ENCODE measurements at regions not wholly inside any gene's neighbourhood (a gene's known extent, or its start where the extent isn't known, plus 50 kb on each side); places are given as distances from the start of the nearest gene placed in this dataset.

DNA sequence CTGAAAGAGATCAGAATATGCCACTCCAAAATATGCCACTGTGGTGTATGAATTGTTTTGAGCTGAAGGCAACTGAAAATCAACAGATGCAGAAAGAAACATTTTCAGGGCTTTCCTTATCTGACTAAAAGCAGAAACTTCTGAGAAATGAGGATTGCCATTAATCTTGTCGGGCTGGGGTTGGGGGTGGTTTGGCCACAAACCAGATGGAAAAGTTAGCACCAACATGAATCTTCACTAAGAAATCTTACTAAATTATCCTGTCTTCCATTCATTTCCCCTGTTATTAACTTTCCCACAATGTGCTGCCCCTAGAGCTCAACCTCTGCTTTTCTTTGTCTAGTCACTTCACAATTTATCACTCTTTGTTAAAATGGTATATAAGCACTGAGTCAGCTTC is 229.9 kb upstream of the GADL1 start:
- Histone ChIP-seq H3K4me3 (no peak overlapping the region), H3K27ac (no peak overlapping the region), H3K9me3 (peaks cover 0 to 5% (median 0%) of the 10 kb centered on the region in 3 donors), H3K27me3 (no peaks in the 10 kb centered on the region), H3K4me1 (no peaks in the 10 kb centered on the region), H3K36me3 (no peaks in the 10 kb centered on the region)
- DNase-seq = no peak
- TF ChIP-seq, protein P1, sequence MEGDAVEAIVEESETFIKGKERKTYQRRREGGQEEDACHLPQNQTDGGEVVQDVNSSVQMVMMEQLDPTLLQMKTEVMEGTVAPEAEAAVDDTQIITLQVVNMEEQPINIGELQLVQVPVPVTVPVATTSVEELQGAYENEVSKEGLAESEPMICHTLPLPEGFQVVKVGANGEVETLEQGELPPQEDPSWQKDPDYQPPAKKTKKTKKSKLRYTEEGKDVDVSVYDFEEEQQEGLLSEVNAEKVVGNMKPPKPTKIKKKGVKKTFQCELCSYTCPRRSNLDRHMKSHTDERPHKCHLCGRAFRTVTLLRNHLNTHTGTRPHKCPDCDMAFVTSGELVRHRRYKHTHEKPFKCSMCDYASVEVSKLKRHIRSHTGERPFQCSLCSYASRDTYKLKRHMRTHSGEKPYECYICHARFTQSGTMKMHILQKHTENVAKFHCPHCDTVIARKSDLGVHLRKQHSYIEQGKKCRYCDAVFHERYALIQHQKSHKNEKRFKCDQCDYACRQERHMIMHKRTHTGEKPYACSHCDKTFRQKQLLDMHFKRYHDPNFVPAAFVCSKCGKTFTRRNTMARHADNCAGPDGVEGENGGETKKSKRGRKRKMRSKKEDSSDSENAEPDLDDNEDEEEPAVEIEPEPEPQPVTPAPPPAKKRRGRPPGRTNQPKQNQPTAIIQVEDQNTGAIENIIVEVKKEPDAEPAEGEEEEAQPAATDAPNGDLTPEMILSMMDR (IDR thresholded peaks at IDR 0.05) = no peak
- no peak for TF ChIP-seq POLR2A (IDR thresholded peaks at IDR 0.05)
- intact Hi-C loops (cut with DNase I) = no loop called here
- 77 to 80% methylated on average over 1 of the region's 1 CpG for WGBS, 2 donors

DNA sequence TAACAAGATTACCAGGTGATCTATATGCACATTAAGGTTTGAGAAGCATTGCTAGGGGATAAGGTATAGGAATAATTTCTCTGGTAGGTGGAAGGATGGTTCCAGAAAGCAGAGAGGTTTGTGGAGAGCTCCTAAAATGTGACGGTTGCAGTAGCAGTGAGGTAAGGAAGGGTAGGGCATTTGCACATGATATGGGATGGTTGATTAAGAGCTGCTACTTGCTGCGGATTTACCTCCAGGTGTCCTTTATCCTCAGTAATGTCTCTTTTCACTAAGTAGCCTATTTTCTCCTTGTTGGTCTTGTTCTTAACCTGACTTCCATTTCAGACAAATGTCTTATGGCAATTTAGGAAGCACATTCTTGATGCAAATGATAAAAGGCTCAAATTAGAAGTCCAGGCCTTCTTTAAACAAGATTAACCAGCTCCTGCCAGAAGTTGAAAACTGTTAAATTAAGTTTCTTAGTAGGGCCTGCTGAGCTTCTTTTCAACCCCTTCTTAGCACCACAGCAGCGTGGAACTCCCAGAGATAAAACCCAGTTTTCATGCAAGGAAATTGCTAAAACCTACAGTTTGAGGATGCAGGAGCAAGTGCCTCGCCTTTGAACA is 231.1 kb upstream of the GADL1 start:
- peaks cover 0 to 5% (median 0%) of the 10 kb centered on the region in 3 donors for H3K9me3 ChIP-seq
- TF ChIP-seq, protein P1 (IDR thresholded peaks at IDR 0.05) = no peak
- no peak for TF ChIP-seq POLR2A (IDR thresholded peaks at IDR 0.05)
- no peak overlapping the region for H3K27ac ChIP-seq
- H3K36me3 ChIP-seq = no peaks in the 10 kb centered on the region
- no peak overlapping the region for H3K4me3 ChIP-seq
- intact Hi-C loops (cut with DNase I) = no loop called here
- H3K27me3 ChIP-seq = no peaks in the 10 kb centered on the region
- no peak for DNase-seq
- H3K4me1 ChIP-seq = no peaks in the 10 kb centered on the region
- 87 to 91% methylated on average over 3 to 4 of the region's 4 CpGs for WGBS, 2 donors

DNA sequence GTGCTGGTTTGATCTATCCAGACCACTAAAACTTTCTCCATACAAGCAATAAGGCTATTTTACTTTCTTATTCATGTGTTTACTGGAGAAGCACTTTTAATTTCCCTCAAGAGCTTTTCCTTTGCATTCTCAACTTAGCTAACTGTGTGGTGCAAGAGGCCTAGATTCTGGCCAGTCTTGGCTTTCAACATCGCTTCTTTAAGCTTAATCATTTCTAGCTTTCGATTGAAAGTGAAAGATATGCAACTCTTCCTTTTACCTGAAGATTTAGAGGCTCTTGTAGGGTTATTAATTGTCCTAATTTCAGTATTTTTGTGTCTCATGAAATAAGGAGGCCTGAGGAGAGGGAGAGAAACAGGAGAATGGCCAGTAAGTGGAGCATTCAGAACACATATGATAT is 234.8 kb upstream of the GADL1 start:
- Histone ChIP-seq H3K4me3 (no peak overlapping the region), H3K36me3 (no peaks in the 10 kb centered on the region), H3K4me1 (no peaks in the 10 kb centered on the region), H3K27ac (no peak overlapping the region), H3K9me3 (peaks cover 0 to 3% (median 0%) of the 10 kb centered on the region in 3 donors), H3K27me3 (no peaks in the 10 kb centered on the region)
- TF ChIP-seq, protein P1 (IDR thresholded peaks at IDR 0.05) = no peak
- TF ChIP-seq POLR2A (IDR thresholded peaks at IDR 0.05) = no peak
- intact Hi-C loops (cut with DNase I) = no loop called here
- WGBS, 2 donors = 84 to 93% methylated on average over 2 of the region's 2 CpGs
- no peak for DNase-seq

DNA sequence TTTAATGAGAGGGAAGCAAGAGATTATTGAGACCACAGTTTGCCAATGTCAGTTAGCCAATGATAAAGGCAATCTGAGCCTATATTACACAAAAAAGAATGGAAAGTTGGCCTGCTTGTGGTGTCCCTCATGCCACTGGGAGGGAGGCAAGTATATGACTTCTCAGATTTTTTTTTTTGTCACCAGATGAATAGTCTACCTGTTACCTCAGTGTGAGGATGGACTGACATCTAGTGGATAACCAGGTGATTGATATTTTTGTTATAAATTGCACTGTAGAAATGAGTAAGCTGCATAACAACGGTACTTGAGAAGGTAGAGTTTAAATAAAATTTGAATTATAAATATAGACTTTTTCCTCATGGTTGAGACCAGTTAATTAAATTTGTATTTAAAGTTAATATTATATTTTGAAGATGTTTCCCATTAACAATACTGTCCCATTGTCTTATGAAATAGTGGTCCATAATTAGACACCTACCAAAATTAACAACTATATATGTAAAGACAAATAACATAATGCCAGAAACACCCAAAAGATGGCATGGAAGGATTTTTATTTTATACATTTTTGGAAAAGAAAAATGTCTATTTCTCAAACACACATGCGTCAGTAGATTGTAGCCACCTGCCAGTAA is 237.8 kb upstream of the GADL1 start:
- no peak overlapping the region for H3K4me3 ChIP-seq
- H3K36me3 ChIP-seq = no peaks in the 10 kb centered on the region
- WGBS, 2 donors = 64 to 65% methylated on average over 2 of the region's 2 CpGs
- no peak for DNase-seq
- intact Hi-C loops (cut with DNase I) = loop anchor here (5.0 kb wide), 1 partner anchor 355 kb away; no protein-coding TSS in a partner anchor
- H3K27ac ChIP-seq = no peak overlapping the region
- TF ChIP-seq POLR2A (IDR thresholded peaks at IDR 0.05) = no peak
- TF ChIP-seq, protein P1 (IDR thresholded peaks at IDR 0.05) = peak in 5 of 6 experiments; percentile 44 to 77 (median 56)
- no peaks in the 10 kb centered on the region for H3K27me3 ChIP-seq
- H3K4me1 ChIP-seq = no peaks in the 10 kb centered on the region
- H3K9me3 ChIP-seq = no peaks in the 10 kb centered on the region

DNA sequence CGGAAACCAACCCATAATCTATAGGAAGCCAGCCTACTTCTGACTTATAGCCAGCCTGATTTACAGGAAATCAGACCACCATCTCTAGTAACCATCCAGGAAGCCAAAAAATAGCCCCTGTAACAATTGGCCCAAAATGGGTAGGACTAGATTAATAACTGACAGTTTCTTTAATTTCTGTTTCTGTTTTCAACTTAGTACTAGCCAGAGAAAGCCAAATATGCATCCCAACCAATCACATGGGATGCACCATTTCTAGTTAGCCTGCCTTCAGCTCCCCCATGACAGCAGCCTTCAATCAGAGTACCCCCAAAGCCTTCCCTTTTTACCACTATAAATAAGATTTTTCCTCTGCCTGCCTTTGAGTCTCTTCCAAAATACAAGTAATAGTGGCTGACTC is 239.1 kb upstream of the GADL1 start:
- TF ChIP-seq, protein P1 (IDR thresholded peaks at IDR 0.05) = no peak
- no peak for TF ChIP-seq POLR2A (IDR thresholded peaks at IDR 0.05)
- no peak overlapping the region for H3K4me3 ChIP-seq
- DNase-seq = no peak
- no peaks in the 10 kb centered on the region for H3K4me1 ChIP-seq
- H3K36me3 ChIP-seq = no peaks in the 10 kb centered on the region
- 94 to 96% methylated on average over 1 of the region's 1 CpG for WGBS, 2 donors
- H3K27ac ChIP-seq = no peak overlapping the region
- intact Hi-C loops (cut with DNase I) = loop anchor here (5.0 kb wide), 1 partner anchor 356 kb away; no protein-coding TSS in a partner anchor
- H3K27me3 ChIP-seq = no peaks in the 10 kb centered on the region
- H3K9me3 ChIP-seq = no peaks in the 10 kb centered on the region

Measured in esophagus squamous epithelium (tissue), 5 donors.